NCI-H460 (cell line): ENCODE measurements at regions not wholly inside any gene's neighbourhood (a gene's known extent, or its start where the extent isn't known, plus 50 kb on each side); places are given as distances from the start of the nearest gene placed in this dataset.
"Not testable (repeated sequence)": the region's sequence is repeated elsewhere in the genome, so short reads cannot be mapped to it uniquely, and the experiment has no call there.

Experiments used
- DNase-seq: peaks from one replicate; pipeline ENCODE4 v3.0.0-alpha.2; 2016; ENCODE audit warnings: low read depth; ENCODE audit errors: extremely low read depth

DNA sequence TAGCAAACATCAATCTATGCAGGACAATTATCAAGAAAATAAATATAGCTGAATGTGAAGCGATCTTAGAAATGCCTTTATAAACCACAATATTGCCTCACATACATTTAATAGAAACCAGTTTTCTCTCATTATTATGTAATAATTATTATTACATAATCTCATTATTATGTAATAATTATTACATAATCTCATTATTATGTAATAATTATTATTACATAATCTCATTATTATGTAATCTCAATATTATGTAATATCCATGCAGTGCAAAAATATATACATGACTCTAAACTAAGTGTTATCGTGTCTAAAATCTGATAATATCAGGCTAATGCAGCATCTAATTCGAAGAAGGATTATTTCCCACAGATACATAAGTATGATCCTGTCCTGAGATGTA, 563.9 kb upstream of the SEMA6A start:
- no peak for DNase-seq

DNA sequence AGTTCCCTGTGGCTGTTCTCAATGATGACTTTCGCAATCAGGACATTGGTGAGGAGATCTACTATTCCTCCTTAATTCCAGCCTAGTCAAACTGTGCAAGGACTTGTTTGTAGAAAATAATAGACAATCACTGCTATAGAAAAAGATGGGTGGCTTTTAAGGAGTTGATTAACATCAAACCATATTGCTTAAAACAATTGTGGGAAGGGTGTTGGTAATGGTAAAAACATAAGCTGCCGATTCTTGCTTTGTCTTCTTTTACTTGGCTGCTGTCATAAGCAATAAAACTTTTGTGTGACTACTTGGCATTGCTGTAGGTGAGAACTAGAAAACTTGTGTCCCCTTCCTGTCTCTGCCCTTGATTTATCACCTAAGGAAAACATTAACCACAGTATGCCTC, 561.2 kb upstream of the SEMA6A start:
- DNase-seq: no peak

DNA sequence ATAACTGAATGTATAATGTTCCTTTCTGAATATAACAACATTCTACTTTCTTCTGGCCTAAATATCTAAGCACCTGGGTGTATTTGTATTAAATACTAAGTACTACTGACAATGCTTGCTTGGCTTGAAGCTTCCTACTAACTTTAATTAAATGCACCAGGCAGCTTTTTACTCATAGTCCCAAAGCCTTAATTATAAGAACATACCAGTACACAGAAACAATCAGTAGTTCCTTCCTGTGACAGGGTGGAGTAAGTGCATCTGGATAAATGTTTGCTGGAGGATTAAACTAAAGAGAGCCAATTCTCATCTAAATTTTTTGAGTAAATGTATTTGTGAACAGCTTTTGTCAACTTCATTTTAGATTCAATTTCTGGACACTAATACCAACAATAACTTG, 558.6 kb upstream of the SEMA6A start:
- no peak for DNase-seq

DNA sequence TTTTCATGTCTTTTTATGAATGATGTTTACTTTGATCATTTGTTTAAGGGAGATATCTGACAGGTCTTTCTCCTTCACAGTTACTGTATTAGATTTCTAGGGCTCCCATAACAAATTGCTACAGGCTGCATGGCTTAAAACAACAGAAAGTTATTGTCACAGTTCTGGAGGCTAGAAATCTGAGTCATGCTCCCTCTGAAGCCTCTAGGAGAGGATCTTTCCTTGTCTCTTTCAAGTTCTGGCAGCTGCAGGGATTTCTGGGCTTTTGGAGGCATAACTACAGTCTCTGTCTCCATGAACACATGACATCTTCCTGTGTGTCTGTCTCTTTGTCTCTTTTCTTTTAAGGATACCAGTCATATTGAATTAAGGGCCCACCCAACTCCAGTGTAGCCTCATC, 557.3 kb upstream of the SEMA6A start:
- no peak for DNase-seq

DNA sequence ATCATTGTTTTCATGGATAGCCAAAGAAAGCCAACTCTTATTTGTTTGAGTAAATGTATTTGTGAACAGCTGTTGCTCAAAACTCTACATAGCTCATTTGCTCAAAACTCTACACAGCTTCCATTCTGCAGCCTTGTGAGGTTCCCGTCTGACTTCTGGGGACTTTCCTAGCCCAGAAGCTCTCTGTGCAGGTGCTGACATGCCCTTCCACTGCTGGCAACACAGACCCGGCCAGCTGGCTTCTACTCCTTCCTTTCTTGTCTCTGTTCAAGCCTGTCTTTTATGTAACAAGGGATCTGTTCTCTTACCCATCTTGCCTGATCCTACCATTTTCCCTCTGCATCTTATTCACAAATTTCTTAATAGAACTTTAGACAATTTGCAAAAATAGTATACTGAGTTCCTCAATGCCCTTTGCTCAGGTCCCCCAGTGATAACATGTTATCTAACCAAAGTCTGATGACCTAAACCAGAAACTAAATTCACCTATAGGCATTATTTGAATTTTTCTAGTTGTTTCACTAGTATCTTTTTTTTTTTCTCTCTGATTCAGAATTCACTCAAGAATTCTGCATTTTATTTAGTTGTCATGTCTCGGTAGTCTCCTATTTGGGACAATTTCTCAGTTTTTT, 556.5 kb upstream of the SEMA6A start:
- no peak for DNase-seq

DNA sequence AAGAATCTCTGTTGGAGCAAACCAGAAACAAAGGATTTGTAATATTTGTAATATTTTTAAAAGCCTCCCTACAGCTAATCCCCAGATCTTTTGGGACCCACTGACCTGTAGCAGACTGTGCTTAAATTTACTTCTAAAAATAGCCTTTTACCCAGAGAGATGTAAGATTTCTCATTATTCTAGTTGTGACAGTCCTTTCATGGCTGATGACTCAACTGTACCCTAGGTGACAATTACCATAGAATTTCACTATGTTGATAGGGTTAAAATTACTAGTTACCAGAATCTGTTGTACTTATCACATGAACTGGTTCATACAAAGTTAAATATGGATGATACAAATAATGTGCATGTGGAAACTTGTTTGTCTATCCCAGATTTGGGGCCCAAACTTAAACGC, 543.9 kb upstream of the SEMA6A start:
- no peak for DNase-seq

DNA sequence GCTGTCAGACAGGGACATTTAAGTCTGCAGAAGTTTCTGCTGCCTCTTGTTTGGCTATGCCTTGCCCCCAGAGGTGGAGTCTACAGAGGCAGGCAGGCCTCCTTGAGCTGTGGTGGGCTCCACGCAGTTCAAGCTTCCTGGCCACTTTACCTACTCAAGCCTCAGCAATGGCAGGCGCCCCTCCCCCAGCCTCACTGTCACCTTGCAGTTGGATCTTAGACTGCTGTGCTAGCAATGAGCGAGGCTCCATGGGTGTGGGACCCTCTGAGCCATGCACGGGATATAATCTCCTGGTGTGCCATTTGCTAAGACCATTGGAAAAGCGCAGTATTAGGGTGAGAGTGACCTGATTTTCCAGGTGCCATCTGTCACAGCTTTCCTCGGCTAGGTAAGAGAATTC, 542.7 kb upstream of the SEMA6A start:
- not testable (repeated sequence) for DNase-seq

DNA sequence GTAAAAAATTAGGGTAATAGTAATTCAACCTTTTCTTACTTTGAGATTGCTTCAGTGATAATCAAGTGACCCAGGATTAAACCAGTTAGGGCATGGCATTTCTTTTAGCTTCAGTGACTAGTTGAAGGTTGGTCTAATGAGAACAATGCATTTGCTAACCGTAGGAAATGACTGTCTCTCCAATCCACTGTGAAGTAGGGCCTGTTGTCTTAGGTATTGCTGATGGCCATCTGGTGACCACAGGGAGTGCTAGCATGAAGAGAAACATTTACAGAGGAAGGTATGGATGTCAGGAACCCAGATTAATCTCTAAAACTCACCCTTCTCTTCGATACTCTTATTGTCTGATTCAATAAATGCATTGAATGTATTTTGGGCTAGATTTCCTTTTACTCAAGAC, 535.9 kb upstream of the SEMA6A start:
- DNase-seq: no peak

DNA sequence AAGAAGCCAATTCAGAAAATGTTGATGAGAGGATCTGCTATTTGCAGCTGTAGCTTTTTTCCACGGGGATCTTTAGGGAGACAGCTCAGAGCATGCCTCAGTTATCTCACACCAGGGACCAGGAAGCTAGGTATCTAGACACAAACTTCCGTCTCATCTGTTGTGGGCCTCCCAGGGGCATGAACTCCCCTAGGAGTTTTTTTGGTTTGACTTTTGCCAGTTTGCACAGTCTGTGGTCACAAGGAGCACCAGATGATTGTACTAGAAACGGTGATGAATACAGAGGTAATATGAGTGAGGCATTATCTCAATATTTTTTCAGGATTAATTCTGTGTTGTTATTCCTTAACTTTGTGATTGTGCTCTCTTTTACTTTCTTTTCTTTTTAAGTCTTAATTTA, 533.2 kb upstream of the SEMA6A start:
- no peak for DNase-seq

DNA sequence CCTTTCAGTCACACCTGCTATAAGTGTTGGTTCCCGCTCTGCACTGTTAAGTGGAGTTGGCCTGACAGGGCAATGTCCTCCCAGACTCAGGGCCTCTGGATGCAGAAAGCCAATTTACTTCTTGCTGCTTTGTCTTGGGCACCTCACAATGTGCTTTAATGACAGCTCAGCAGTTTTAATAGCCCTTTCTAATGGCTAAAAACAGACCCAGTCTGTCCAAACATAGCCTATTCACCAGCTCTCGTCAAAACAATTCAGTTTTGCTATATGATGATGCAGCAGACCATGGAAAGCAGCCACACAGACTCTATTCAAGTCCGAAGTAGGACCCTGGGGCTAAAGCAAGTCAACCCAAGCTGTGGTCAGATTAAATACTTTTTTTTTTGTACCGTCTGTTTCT, 529.1 kb upstream of the SEMA6A start:
- no peak for DNase-seq

DNA sequence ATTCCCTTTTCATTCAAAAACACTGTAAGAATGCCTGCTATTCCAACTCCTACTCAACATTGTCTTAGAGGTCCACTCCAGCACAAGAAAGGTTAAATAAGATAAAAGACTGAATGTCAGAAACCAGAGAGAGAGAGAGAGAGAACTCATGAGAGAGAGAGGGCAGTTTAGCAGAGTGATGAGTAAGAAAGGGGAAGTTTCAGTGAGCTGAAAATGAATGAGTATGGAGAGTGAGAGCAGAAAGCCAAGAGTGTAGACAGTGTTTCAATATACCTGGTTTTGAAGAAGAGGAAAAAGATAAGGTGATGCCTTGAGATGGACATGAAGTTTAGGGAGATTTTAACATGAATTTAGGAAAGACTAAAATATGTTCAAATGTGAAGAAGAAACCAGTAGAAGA, 528.0 kb upstream of the SEMA6A start:
- no peak for DNase-seq

DNA sequence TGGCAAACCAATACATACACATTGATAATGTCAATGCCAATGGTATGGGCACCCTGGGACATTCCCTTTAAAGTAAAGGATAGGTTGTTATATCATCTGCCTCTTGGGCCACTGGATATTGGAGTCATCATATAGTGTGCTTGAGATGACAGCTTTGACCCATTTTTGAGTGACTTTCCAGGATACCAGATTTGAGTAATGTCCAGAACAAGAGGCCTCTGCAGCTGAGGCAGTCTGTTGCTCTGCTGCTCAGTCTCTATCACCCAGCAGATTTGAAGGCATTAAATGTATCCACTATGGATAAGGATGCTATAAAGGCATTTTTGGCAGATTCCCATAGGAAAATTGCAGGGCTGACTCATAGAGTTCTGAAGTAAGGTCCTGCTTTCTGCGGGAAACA, 525.6 kb upstream of the SEMA6A start:
- no peak for DNase-seq

DNA sequence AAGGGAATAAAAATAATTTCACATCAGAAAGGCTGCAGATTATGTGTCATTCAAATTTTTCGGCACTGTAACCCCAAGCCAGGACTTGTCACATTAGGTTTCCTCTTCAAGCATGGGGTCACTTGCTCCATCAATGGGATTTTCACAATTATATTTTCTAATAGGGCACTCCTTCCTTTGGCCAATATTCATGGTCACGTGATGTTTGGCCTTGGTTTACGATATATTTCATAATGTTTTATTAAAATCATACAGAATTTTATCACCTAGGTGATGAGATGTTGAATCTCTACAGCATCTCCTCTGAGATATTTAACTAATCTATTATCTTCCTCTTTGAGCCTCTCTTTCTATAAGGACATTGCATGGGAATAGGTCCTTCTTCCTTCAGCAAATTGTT, 523.5 kb upstream of the SEMA6A start:
- no peak for DNase-seq

DNA sequence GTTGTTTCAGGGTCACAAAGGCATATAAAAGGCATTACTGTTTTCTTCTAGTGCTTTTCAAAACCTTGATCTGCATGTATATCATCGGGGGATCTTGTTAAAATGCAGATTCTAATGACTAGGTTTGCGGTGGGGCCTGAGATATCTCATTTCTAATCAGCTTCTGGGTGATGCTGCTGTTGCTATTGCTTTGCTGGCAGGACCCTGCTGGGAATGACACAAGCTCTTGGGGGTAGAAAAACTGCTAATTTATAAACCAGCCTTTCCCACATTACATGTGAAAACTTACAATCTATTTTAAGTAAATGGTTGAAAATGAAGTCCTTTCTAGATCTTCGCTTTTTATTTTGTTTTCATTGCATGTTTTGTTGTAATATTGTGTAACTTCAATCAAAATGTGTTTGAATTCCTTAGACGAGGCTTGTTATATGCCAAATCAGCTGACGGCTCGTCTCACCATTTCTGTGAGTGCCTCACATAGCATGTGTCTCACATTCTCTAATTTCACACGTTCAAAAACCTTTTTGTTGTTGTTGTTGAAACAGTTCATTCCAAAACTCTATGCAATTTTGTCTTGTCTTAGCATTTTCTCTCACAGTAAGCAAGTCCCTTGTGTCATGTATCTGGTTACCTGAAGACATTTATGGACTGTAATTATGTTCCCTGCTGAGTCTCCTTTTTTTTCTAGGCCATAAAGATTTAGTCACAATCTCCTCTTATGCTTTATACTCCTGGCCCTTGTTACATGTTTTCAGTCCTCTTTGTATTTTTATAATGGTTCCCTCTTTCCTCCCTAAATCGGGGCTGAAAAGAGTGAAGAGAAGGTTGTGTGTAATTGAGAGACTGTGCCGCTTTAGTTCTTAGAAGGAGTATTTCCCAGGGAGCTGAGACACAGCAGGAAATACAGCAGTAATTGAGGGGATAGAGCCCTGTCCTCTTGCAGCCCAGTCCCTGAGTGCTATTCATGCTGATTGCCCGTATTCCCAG, 521.0 kb upstream of the SEMA6A start:
- no peak for DNase-seq

DNA sequence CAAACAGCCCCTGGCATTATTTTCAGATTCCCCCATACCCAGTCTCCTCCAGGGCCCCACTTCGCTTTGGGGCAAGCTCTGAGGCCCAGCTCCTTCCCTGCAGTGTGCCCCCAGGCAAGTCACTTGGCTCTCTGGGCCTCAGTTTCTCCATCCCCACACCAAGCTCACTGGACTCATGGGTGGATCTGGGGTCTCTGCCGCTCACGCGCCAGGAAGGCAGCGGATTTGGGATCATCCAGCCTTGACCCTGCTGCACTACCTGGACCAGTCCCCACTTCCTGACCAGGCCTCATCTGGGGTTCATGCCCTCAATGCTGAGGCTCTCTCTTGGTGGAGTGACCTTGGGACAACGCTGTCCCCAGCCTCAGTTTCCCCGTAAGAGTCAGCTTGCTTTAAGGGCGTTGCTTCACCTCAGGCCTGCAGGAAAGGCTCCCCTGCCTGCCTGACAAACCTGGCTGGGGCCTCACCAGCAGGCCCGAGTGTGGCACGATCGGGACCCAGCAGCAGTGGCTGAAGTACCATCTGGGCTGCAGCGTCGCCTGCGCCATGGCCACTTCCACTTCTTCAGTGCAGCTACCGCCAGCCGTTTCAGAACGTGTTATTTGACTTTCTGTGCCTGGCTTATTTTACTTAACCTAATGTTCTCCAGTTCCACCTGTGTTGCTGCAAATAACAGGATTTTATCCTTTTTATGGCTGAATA, 519.6 kb upstream of the SEMA6A start:
- DNase-seq: no peak

DNA sequence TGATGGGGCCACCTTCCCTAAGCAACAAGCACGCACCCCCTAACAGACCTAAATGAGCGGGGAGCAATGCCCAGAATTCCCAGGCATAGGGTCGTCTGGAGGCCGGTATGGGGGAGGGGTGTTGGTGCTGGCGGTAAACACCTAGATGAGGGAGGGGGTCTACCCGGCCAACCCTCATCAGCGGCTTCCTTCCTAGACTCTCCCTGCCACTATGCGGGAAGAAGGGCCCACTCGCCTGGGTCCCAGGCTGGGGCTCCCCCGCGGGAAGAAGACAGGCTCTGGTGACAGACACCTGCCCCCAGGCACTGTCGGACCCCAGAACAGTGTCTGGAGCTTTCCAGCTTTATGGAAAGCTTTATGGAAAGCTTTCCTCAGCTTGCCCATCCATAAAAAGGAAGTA, 519.0 kb upstream of the SEMA6A start:
- no peak for DNase-seq

DNA sequence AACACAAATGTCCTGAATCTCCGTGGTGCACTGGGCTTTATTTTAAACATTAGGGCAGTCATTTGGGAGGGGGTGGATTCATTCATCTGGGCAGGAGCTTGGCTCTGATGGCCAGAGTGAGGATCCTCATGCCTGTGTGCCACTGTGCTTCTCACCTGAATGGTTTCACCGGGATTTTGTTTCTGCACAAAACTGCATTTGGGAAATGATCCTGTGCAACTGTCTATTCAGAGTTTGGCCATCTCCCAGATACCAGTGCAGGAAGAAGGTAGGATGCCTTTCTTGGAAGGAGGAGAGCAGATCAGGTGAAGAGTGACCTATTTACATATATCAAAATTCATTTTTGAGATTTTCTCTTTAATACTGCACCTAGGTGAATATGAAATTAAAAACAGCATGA, 514.4 kb upstream of the SEMA6A start:
- DNase-seq: no peak

DNA sequence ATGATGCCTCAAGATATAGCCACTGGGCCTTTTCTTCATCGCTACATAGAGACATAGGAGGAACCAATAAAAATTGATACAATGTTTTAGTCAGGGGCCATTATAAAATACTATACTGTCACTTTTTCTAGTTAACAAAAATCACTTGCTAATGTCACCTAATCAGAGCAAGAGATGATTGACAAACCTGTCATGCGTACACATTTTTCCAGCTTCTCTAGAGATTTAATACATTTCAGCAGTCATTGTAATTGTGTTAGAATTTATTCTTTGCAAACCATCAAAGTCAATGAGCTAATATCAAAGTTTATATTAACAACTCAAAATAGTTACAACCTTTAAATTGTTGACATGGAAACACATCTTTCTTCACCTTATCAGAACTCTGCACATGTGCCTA, 513.6 kb upstream of the SEMA6A start:
- no peak for DNase-seq

DNA sequence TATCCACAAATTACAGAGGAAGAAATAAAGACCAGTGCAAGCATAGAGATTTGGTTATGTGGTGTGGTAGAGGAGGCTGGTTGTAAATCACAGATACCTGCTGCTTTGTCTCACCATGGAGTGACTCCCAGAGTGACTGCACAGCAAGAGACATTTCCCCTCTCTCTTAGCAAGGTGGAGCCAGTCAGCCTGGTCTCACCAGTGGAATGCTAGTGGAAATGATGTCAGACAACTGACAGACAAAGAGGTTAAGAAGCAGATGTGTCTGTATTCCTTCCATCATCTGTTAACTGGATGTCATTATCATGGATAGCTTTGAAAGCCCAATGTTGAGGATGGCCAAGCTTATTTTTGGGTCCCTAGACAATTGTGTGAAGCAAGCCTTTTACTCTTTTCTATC, 509.4 kb upstream of the SEMA6A start:
- DNase-seq: no peak

DNA sequence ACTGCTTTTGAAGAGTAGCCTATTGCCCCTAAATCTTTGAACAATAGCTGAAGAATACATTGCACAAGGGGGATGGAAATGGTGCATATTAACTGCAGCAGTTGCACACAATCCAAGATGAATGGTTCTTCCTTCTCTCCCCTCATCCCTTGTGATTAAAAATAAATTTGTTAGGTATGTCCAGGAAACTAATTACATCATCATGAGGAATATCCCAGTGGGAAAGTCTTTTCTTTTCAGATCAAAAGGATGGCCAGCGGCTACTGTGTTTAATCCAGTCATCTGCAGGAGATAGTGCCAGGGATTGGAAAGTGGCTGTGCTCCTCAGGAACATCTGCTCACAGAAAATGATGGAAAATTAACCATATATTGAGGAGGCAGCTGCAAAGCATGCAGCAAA, 508.4 kb upstream of the SEMA6A start:
- no peak for DNase-seq

DNA sequence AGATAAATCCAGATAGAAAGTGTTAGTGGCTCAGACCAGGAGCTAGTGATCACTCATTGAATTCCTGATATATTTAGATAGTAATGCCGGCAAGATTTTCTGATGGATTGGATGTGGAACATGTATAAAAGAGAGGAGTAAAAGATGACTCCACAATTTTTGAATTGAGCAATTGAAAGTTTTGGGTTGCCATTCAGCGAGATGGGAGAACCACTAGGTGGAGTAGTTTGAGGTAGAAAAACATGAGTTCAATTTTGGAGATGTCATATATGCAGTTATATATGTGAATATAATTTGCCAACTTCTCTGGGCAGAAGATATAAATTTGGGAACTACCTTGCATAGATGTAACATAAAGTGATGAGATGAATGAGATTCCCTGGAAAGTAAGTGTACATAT, 502.5 kb upstream of the SEMA6A start:
- DNase-seq: peak; percentile 30

DNA sequence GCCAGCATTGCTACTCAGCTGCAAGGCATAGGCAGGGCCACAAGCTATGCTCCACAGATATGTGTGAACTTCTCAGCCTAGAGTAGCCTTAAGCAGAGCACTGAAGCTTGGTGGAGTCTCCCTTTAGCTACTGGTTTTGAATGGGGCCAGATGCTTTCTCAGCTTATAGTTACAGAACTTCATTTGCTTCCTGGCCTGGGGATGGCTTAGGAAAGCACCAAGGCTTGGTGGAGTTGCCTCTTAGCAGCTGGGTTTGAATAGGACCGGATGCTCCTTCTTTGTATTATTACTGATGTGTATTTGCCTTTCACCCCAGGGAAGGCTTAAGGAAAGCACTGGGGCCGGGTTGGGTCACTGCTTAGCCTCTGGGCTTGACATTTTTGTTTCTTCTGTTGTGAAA, 497.8 kb upstream of the SEMA6A start:
- no peak for DNase-seq
